ENCODE measurements at regions not wholly inside any gene's neighbourhood (a gene's known extent, or its start where the extent isn't known, plus 50 kb on each side); places are given as distances from the start of the nearest gene placed in this dataset.

DNA sequence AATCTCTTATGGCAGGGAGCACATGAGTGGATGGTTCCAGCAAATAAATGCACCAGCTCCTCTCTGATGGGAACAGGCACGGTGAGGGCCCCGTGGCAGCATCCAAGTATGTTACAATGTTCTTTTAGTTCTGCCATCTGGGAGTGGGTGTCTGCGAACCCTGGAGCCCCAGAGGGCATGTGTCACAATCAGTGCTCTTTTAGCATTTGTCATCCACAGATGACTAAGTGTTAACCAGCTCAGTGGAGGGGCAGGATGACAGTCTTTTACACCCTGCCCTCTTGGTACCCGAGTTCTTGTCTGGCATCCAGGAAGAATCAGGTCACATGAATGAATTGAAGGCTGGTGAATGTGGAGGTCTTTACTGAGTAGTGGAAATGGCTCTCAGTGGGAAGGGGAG lies 560.4 kb upstream of the FLRT2 start:
- no peak overlapping the region for H3K27ac ChIP-seq (replicated peaks)
- no peak for DNase-seq (ENCODE audit: low read depth in 1 of 2, low spot score in 1 of 2)
- no peak for TF ChIP-seq SPI1 (IDR thresholded peaks at IDR 0.05; ENCODE audit: borderline replicate concordance, low read depth)
- TF ChIP-seq GABPA (IDR thresholded peaks at IDR 0.05; ENCODE audit: low read depth): no peak
- TF ChIP-seq, protein P1, sequence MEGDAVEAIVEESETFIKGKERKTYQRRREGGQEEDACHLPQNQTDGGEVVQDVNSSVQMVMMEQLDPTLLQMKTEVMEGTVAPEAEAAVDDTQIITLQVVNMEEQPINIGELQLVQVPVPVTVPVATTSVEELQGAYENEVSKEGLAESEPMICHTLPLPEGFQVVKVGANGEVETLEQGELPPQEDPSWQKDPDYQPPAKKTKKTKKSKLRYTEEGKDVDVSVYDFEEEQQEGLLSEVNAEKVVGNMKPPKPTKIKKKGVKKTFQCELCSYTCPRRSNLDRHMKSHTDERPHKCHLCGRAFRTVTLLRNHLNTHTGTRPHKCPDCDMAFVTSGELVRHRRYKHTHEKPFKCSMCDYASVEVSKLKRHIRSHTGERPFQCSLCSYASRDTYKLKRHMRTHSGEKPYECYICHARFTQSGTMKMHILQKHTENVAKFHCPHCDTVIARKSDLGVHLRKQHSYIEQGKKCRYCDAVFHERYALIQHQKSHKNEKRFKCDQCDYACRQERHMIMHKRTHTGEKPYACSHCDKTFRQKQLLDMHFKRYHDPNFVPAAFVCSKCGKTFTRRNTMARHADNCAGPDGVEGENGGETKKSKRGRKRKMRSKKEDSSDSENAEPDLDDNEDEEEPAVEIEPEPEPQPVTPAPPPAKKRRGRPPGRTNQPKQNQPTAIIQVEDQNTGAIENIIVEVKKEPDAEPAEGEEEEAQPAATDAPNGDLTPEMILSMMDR (IDR thresholded peaks at IDR 0.05; ENCODE audit: insufficient read depth, low read length): no peak
- TF ChIP-seq, protein P2, sequence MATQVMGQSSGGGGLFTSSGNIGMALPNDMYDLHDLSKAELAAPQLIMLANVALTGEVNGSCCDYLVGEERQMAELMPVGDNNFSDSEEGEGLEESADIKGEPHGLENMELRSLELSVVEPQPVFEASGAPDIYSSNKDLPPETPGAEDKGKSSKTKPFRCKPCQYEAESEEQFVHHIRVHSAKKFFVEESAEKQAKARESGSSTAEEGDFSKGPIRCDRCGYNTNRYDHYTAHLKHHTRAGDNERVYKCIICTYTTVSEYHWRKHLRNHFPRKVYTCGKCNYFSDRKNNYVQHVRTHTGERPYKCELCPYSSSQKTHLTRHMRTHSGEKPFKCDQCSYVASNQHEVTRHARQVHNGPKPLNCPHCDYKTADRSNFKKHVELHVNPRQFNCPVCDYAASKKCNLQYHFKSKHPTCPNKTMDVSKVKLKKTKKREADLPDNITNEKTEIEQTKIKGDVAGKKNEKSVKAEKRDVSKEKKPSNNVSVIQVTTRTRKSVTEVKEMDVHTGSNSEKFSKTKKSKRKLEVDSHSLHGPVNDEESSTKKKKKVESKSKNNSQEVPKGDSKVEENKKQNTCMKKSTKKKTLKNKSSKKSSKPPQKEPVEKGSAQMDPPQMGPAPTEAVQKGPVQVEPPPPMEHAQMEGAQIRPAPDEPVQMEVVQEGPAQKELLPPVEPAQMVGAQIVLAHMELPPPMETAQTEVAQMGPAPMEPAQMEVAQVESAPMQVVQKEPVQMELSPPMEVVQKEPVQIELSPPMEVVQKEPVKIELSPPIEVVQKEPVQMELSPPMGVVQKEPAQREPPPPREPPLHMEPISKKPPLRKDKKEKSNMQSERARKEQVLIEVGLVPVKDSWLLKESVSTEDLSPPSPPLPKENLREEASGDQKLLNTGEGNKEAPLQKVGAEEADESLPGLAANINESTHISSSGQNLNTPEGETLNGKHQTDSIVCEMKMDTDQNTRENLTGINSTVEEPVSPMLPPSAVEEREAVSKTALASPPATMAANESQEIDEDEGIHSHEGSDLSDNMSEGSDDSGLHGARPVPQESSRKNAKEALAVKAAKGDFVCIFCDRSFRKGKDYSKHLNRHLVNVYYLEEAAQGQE (IDR thresholded peaks at IDR 0.05; ENCODE audit: insufficient replicate concordance, low read depth): no peak
- TF ChIP-seq POLR2AphosphoS5 (IDR thresholded peaks at IDR 0.05; ENCODE audit: low read depth): no peak
- H3K27me3 ChIP-seq (ENCODE audit: insufficient read depth, poor library complexity, severe bottlenecking): no peaks in the 10 kb centered on the region
- no peak overlapping the region for H3K4me3 ChIP-seq (replicated peaks; ENCODE audit: insufficient read depth, low read length)

DNA sequence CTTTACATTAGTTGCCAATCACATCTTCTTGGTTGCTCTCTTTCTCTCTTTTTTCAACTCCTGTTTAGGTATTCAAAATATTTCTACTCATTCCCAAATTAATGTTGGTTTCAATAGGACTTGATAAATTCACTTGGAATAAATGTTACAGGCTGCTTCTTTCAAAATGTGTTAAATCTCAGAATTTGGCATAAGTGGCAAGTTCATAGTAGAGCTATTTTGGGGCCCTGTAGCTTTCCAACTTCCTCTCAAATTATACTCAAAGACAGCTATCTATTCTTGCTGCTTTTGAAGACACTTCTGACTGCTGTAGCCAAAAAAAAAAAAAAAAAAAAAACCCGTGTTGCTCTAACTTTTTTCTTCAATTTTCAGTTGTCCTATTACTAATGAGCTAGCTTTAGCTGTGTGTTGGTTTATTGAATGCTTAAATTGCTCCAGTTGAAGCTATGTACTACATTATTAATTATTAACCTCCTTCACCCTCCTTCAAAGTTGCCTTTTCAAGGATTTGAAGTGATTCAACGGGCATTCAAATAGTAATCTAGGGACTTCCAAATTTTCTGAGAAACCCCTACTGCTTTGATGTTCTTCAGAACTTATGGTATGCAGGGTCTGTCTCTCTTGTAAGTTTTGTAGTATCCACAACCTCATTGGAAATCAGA lies 554.6 kb upstream of the FLRT2 start:
- DNase-seq (ENCODE audit: low read depth in 1 of 2, low spot score in 1 of 2): no peak
- Histone ChIP-seq H3K27me3 (ENCODE audit: insufficient read depth, poor library complexity, severe bottlenecking) (no peaks in the 10 kb centered on the region), H3K4me3 (replicated peaks; ENCODE audit: insufficient read depth, low read length) (no peak overlapping the region), H3K27ac (replicated peaks) (no peak overlapping the region)
- no peak for TF ChIP-seq GABPA (IDR thresholded peaks at IDR 0.05; ENCODE audit: low read depth)
- TF ChIP-seq, protein P1 (IDR thresholded peaks at IDR 0.05; ENCODE audit: insufficient read depth, low read length): no peak
- TF ChIP-seq, protein P2 (IDR thresholded peaks at IDR 0.05; ENCODE audit: insufficient replicate concordance, low read depth): no peak
- no peak for TF ChIP-seq POLR2AphosphoS5 (IDR thresholded peaks at IDR 0.05; ENCODE audit: low read depth)
- no peak for TF ChIP-seq SPI1 (IDR thresholded peaks at IDR 0.05; ENCODE audit: borderline replicate concordance, low read depth)

DNA sequence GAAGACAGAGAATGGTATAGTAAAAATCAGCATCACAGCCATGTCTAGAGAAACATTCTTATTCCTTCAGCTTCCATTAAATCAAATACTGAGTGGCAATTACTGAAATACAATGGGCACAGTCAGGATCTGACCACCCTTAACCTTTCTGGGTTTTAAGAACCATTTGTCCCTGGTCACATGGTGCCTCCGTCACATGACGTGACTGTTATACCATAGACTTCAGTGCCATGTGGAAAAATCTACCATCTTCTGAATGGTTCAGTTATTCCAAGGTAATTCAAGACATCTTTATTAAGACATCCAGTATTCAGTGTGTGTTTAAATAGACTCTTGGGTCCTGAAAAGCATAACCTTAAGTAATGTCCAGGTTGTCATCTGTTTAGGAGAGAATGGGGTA lies 553.1 kb upstream of the FLRT2 start:
- no peaks in the 10 kb centered on the region for H3K27me3 ChIP-seq (ENCODE audit: insufficient read depth, poor library complexity, severe bottlenecking)
- DNase-seq (ENCODE audit: low read depth in 1 of 2, low spot score in 1 of 2): no peak
- no peak for TF ChIP-seq POLR2AphosphoS5 (IDR thresholded peaks at IDR 0.05; ENCODE audit: low read depth)
- TF ChIP-seq SPI1 (IDR thresholded peaks at IDR 0.05; ENCODE audit: borderline replicate concordance, low read depth): no peak
- TF ChIP-seq, protein P2 (IDR thresholded peaks at IDR 0.05; ENCODE audit: insufficient replicate concordance, low read depth): no peak
- TF ChIP-seq GABPA (IDR thresholded peaks at IDR 0.05; ENCODE audit: low read depth): no peak
- TF ChIP-seq, protein P1 (IDR thresholded peaks at IDR 0.05; ENCODE audit: insufficient read depth, low read length): no peak
- no peak overlapping the region for H3K27ac ChIP-seq (replicated peaks)
- H3K4me3 ChIP-seq (replicated peaks; ENCODE audit: insufficient read depth, low read length): no peak overlapping the region
